NCI-H460 (cell line): ENCODE measurements at regions not wholly inside any gene's neighbourhood (a gene's known extent, or its start where the extent isn't known, plus 50 kb on each side); places are given as distances from the start of the nearest gene placed in this dataset.

Source experiments
- DNase-seq: peaks from one replicate; pipeline ENCODE4 v3.0.0-alpha.2; 2016; ENCODE audit warnings: low read depth; ENCODE audit errors: extremely low read depth

DNA sequence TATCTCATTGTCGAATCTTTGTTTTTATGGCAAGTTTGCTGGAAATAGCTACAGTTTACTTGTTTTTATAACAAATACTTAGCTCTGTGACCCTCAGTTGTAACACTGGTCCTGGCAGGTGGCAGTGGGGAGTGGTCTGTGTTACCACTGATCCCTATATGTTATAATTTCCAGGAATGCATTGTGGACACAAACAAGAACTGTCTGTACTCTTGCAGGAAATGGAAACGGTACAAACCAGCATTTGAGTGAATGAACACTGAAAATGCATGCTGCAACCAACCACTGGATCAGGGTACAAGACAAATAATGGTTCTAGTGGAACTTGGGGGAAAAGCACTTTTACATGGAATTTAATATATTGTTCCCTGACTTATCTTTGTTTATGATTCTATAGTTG lies 66.5 kb upstream of the PJA2 start:
- DNase-seq, result no peak

DNA sequence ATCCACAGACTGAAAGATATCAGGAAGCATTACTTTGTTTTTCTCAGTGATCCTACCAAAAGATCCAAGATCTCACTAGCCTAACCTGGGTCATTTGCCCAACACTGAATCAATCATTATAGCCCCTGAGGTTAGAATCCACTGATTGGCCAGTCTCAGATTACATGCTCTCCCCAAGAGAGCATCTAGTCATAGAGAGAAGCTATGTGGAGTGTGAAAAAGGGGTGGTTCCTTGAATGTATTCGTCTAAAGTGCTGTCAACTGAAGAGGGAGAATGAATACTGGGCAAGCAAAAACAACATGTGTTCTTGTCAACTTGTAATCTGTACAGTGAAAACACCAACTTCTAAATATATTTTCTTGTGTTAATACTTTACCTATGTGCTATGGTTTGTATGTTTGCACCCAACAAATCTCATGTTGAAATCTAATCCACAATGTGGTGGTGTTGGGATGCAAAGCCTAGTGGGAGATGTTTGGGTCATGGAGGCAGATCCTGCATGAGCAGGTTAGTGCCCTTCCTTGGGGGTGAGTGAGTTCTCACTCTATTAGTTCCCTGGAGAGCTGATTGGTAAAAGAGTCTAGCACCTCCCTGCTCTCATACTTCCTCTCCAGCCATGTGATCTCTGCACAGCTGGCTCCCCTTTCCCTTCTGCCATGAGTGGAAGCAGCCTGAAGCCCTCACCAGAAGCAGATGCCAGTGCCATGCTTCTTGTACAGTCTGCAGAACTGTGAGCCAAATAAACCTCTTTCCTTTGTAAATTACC lies 60.3 kb upstream of the PJA2 start:
- no peak for DNase-seq

DNA sequence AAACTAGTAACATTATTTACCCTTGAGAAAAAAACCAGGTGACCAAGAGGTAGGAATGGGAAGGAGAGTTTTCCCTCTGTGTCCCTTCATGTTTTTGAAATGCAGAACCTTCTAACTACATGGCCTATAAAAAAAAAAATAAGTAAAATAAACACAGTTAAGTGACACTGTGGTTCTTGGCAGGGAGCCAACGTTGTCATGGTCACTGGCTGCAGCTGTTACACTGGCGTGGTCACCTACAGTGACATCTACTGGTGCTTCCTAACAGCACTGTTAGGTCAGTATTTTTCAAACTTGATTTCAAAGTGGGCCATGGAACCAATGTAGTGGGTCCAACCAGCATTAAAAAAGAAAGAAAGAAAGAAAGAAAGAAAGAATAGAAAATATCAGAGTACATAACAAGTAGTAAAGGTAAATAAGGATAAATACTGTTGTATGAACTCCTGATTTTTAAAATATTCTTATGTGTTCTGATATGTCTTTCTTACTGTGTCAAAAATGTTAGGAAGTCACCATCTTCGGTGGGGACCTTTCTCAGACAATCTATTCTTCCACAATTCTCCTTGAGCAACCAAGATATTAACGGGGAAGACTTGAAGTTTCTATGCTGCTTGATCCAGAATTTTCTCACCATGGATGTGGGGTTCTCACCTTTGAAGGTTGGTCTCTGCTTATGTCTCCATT lies 59.1 kb upstream of the PJA2 start:
- DNase-seq, result peak; percentile 92

DNA sequence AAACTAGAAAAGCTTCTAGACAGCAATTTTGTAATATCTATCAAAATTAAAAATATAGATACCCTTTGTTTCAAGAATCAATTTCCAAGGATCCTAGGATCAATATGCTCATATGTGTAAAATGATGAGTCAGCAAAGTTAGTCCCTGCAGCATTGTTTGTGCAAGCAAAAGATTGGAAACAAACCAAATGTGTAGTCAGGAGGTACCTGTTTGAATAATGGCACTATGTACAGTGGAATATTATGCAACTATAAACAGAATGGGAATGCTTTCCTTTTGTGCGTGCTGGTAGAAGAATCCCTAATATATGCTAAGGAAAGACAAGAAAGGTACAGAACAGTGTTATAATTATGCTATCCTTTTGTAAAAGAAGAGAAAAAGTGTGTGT lies 58.5 kb upstream of the PJA2 start:
- DNase-seq, result no peak

DNA sequence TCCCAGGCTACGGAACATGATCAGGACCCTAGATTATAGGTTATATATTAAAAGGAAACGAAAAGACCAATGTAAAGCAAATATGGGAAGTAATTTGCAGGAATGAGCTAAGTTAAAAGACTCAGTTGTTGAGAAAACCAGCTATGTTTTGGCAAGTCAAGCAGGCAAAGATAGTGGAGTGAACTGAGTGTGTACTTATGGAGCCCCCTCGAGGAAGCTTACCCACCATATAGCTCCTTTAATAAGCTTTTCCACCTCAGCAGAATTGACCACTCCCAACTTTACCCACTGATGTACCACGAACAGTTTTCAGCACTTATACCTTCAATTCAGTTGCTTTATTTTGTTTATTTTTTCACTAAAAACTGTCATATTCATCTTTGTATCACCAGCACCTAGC lies 57.3 kb upstream of the PJA2 start:
- DNase-seq, result no peak
